HL-60 (cell line): ENCODE measurements at regions not wholly inside any gene's neighbourhood (a gene's known extent, or its start where the extent isn't known, plus 50 kb on each side); places are given as distances from the start of the nearest gene placed in this dataset.
"Not testable (repeated sequence)": the region's sequence is repeated elsewhere in the genome, so short reads cannot be mapped to it uniquely, and the experiment has no call there.

Experiments used
- DNase-seq, 2 experiments: peaks; one replicate each; pipeline ENCODE4 v3.0.0-alpha.2; 2010 to 2020; ENCODE audit warnings: low read depth in 1 of 2, low spot score in 1 of 2
- H3K27ac ChIP-seq: fragments of 250-450 bp; sonication (Bioruptor Pico); replicated peaks from 2 replicates; pipeline ENCODE4 v1.5.1; 2020; ENCODE audit warnings: mild to moderate bottlenecking, moderate library complexity
- H3K27me3 ChIP-seq: fragments of 250-450 bp; sonication (Bioruptor Pico); 2 replicates; pipeline ENCODE4 v1.5.1; 2021; ENCODE audit warnings: mild to moderate bottlenecking, moderate library complexity; ENCODE audit not compliant: insufficient read depth, poor library complexity, severe bottlenecking
- H3K4me3 ChIP-seq: replicated peaks from 2 replicates; pipeline ENCODE4 v1.5.1; 2011; ENCODE audit warnings: mild to moderate bottlenecking, control low read depth, low read length; ENCODE audit not compliant: insufficient read depth
- GABPA ChIP-seq: IDR thresholded peaks from 2 replicates; pipeline ENCODE4 v1.6.1; 2012; ENCODE audit warnings: low read depth
- POLR2AphosphoS5 ChIP-seq: IDR thresholded peaks from 2 replicates; pipeline ENCODE4 v1.6.1; 2012; ENCODE audit warnings: low read depth
- REST ChIP-seq: IDR thresholded peaks from 2 replicates; pipeline ENCODE4 v1.6.1; 2012; ENCODE audit warnings: low read depth; ENCODE audit not compliant: insufficient replicate concordance
- SPI1 ChIP-seq: IDR thresholded peaks from 2 replicates; pipeline ENCODE4 v1.6.1; 2012; ENCODE audit warnings: low read depth, mild to moderate bottlenecking, borderline replicate concordance
- TF ChIP-seq, protein P1 (sequence below): IDR thresholded peaks from one replicate; pipeline ENCODE4 v1.5.1; 2011; ENCODE audit warnings: low read length, control low read depth, inconsistent platforms; ENCODE audit not compliant: insufficient read depth

GRCh38 chr7:66426996-66427395, 201.7 kb upstream of the KCTD7 start:
- no peak for DNase-seq
- no peak overlapping the region for H3K27ac ChIP-seq
- H3K4me3 ChIP-seq, result no peak overlapping the region
- TF ChIP-seq, protein P1, sequence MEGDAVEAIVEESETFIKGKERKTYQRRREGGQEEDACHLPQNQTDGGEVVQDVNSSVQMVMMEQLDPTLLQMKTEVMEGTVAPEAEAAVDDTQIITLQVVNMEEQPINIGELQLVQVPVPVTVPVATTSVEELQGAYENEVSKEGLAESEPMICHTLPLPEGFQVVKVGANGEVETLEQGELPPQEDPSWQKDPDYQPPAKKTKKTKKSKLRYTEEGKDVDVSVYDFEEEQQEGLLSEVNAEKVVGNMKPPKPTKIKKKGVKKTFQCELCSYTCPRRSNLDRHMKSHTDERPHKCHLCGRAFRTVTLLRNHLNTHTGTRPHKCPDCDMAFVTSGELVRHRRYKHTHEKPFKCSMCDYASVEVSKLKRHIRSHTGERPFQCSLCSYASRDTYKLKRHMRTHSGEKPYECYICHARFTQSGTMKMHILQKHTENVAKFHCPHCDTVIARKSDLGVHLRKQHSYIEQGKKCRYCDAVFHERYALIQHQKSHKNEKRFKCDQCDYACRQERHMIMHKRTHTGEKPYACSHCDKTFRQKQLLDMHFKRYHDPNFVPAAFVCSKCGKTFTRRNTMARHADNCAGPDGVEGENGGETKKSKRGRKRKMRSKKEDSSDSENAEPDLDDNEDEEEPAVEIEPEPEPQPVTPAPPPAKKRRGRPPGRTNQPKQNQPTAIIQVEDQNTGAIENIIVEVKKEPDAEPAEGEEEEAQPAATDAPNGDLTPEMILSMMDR, result no peak
- TF ChIP-seq GABPA, result no peak
- no peak for TF ChIP-seq REST
- TF ChIP-seq POLR2AphosphoS5, result no peak
- no peak for TF ChIP-seq SPI1
- no peaks in the 10 kb centered on the region for H3K27me3 ChIP-seq

DNA sequence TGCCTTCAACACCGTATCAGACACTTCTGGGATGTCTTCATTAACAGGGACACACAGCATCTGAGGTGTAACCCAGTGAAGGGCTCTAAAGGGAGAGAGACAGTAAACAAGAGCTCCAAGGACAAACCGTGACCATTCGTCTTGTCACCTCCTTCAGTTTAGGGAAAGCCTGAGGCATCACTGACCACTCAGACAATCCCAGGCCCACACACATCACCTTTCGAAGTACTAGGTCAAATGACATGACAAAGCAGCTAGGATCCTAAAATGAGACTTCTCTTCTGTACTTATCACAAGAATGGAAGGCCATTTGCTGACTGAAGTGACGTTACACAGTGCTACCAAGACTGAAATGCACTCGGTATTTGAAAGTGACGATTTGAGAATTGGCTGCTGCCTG, 200.7 kb upstream of the KCTD7 start:
- no peak for TF ChIP-seq GABPA
- Histone ChIP-seq H3K4me3 (no peak overlapping the region), H3K27me3 (no peaks in the 10 kb centered on the region), H3K27ac (no peak overlapping the region)
- no peak for DNase-seq

DNA sequence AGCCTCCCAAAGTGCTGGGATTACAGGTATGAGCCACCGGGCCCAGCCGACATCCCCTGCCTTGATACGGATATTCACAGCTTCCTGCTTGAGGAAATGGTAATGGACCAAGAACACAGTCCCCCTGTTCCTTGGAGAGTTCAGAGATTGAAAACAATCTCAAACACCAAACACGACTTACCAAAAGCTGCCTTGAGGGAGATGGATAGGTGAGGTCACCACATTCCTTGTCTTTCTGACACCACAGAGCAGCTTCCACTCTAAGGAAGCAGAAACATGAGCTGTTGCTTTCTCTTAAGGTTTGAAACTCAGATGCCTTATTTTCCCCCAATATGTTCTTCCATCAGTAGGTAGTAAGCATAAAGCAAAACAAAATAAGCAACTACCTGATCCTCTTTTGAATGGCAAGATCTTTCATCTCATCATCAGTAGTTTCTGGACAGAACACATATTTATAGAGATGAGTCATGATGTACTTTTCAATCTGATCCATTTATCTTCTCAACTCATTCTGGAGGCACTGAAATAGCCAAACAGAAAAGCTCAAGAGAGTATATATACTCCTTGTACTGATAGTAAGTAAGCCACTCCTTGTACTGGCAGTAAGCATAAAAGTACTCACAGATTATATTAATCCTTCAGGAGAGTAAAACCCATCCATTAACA, 199.1 kb upstream of the KCTD7 start:
- TF ChIP-seq SPI1 (no peak), REST (no peak), GABPA (no peak), POLR2AphosphoS5 (no peak)
- TF ChIP-seq, protein P1, result no peak
- Histone ChIP-seq H3K27me3 (no peaks in the 10 kb centered on the region), H3K27ac (no peak overlapping the region), H3K4me3 (no peak overlapping the region)
- DNase-seq, result no peak

- no peak overlapping the region for H3K27ac ChIP-seq
- no peak for DNase-seq
- no peaks in the 10 kb centered on the region for H3K27me3 ChIP-seq
- TF ChIP-seq GABPA, result no peak
- TF ChIP-seq REST, result no peak
- TF ChIP-seq POLR2AphosphoS5, result no peak
- TF ChIP-seq, protein P1, result no peak
- TF ChIP-seq SPI1, result no peak
- no peak overlapping the region for H3K4me3 ChIP-seq
Measured at GRCh38 chr7:66430164-66430545, 198.5 kb upstream of the KCTD7 start.

GRCh38 chr7:66438703-66439405, 189.8 kb upstream of the KCTD7 start:
- DNase-seq, H3K4me3 ChIP-seq, H3K27me3 ChIP-seq: not testable (repeated sequence)
- peak overlapping the region; percentile 21 for H3K27ac ChIP-seq
